ENCODE measurements at regions not wholly inside any gene's neighbourhood (a gene's known extent, or its start where the extent isn't known, plus 50 kb on each side); places are given as distances from the start of the nearest gene placed in this dataset.
"Not testable (repeated sequence)": the region's sequence is repeated elsewhere in the genome, so short reads cannot be mapped to it uniquely, and the experiment has no call there.

DNA sequence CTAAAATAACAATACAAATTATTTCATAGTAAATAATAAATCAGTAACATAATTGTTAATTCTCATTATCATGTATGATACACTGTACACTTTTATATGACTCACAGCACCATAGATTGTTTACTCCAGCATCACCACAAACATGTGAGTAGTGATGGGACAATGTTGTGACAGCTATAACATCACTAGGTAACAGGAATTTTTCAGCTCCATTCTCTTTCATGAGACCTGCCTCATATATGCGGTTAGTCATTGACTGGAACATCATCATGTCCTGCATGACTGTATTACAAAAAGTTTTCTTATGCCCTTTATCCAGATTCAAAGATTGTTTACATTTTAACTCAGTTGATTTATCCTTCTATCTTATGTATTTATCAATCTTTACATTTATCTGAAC, 1530.0 kb downstream of the PCDH18 start:
- DNase-seq = no peak

DNA sequence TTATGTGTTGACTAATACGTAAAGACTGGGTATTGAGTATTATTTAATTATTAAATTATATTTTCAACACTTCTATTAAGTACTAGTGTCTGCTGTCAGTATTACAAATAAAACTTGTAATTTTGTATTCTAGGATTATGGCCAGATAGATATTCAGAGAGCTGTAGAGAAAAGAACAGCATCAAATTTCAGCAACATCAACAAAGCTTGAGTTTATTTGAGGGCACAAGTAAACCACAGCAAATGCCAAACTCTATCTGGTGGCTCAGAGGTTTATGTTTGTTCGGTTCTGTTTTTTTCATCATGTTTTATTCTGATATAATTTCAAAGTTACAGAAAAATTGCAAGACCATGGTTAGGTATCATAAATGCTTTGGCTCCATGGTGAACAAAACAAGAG, 1530.5 kb downstream of the PCDH18 start:
- DNase-seq = no peak

DNA sequence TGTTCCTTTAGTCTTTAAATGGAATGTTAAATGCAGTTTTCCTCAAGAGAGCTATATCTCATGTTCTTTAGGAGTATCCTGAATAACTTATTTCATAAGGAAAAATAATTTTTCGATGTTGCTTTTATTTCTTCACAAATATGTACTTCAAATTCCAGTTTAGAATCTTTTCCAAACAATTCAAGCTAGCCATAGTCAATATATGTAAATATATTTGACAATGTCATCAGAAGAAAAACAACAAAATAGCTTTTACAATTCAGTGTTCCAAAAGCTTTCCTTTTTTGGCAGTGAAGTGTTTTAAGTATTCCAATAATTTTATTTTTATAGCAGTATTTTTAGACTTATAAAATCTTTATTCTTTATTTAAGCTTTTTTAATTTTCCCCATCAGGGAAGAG, 1532.0 kb downstream of the PCDH18 start:
- DNase-seq = no peak

DNA sequence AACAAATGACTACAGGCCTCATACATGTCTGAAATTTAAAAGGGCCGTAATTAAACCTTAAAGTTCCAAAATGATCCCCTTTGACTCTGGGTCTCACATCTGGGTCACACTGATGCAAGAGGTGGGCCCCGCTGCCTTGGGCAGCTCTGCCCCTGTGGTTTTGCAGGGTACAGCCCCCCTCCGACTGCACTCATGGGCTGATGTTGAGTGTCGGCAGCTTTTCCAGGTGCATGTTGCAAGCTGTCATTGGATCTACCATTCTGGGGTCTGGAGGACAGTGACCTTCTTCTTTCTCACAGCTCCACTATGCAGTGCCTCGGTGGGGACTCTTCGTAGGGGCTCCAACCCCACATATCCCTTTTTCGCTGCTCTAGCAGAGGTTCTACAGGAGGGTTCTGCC, 1537.9 kb downstream of the PCDH18 start:
- no peak for DNase-seq

DNA sequence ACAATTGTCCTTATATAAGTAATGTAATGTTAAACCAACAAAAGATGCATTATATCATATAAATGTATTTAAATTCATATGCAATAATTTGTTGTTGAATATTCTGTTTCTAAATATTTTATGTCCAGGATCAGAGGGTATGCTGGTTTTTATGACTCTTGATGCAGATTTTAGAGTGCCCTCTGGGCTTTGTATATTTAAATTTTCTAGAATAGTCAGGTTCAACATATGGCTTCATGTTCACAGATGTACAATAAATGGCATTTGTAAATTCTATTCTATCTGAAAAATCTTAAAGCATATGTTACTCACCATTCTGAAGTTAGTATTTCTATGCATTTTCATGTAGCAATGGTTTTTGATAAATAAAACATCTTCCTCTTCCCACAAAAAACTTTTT, 1555.4 kb downstream of the PCDH18 start:
- DNase-seq = no peak

DNA sequence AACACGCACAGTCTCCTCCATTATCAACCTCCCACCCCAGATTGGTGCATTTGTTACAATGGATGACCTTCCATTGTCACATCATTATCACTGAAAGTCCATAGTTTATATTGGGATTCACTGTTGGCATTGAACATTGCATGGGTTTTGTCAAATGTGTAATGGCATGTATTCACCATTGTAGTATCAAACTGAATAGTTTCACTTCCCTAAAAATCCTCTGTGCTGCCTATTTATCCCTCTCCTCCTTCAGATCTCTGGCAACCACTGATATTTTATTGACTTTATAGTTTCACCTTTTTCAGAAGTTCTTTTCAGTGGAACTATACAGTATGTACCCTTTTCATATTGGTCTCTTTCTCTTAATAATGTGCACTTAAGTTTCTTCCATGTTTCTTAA, 1565.4 kb downstream of the PCDH18 start:
- no peak for DNase-seq

DNA sequence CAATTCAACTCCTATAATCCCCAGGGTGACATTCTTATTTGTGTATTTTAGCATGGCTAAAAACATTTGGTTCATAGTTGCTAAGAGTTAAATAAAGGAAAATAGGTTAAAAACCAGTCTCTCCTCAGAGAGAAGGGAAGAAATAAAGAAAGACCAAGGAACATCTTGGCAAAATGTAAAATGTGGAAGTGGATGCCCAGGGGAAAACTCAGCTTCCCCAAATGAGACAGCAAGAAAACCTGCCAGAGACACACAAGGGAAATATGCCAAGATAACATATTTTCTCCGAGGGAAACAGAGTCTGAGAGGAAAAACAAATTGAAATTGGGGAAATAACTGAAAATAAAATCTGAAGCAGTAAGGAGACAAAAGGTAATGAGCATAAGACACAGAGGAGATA, 1569.3 kb downstream of the PCDH18 start:
- DNase-seq = no peak

DNA sequence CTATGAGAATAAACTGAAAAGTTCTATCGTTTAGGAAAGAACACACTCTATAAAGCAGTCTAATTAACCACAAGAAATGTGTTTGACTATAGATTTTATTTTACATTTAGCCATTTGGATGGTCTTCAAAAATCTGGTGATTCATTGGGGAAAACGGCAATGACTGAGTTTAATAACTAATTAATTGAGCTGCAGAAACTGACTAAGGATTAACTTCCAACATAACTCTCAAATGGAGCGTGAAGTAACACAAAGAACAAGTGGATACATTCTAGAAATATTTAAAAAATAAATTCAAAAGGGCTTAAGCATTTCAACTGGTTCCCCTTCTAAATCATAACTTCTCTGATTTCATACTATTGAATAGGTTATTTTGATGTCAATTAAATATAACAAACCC, 1582.4 kb downstream of the PCDH18 start:
- DNase-seq = no peak

DNA sequence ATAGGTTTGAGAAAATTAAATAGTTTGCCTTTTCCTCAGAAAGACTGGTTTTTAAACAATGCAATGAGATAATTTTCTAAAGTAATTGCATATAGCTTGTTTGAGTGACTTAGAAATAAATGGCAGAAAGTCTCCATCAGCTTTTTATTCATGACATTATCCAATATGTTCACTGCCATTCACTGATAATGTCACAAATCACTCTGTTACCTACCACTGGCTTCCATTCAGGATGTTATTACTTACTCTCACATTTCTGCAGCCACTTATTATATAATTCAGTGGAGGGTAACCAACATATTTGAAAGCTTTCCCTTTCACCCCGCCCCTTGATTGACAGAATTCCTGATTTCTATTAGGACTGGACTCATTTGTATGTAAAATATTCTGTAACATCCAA, 1583.5 kb downstream of the PCDH18 start:
- DNase-seq = no peak

DNA sequence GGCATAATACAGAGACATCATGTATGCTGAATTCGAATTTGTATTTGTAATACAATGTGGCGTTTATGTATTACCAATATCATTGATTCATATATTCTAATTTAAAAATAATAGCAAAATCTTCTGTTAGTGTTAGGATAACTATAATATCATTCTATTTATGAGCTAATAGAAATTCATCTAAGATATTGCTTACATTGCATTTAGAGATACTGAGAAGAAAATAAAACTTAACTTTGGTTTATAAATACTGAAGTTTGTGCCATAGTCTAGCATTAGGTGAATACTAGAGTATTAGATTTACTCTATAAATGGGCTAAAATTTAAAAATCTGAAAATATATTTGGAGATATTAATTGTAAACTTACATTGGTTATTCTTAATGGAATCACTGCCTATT, 1590.6 kb downstream of the PCDH18 start:
- DNase-seq = no peak

DNA sequence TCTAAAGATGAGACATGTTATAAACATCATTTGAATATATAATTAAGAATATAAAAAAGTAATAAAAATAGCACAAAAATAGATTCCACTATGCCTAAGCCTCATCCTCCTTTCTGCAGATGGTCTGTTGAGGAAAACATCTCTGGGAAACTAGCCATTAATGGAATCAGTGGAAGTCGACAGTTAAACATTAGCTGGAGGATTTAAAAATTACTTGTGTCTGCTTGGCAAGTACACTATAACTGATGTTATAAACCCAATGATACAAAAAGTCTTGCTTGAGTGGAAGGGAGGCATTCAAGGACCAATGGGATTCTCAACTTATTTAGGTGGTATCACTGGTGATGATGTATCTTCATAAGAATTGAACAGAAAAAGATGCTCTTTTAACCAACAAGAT, 1598.3 kb downstream of the PCDH18 start:
- DNase-seq = no peak

DNA sequence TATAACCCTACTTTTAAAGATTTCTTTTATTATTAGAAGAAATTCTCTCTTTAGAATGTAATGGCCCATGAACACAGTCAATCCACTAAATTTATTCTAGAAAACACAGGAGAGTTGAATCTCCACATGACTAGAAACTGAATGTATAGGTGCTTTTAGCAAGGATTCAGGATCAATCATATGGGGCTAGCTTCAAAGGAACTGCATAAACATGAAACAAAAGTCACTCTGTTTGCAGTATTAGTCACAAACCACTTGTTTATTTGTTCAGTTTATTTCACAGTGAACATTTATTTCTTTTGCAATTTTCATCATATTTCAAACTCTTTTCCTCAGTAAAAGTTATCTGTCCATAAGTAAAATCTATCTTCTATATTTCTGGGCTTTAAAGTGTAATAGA, 1604.6 kb downstream of the PCDH18 start:
- no peak for DNase-seq

DNA sequence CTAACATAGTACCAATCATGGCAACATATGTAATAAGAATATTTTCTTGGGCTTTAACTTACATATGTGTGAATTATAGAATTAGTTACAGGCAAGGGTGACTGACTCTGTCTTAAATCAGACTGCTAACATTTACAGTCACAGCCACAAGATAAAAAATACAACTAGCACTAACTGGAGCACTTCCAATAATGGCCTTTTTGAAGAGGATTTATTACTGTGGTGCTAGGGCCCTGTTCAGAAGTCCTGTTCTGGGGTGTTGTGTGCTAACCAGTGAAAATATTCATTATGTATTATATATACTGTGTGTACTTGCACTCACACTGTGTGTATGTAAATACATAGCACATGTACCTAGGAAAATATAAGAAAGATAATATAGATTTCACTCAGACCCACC, 1611.2 kb downstream of the PCDH18 start:
- DNase-seq = no peak

DNA sequence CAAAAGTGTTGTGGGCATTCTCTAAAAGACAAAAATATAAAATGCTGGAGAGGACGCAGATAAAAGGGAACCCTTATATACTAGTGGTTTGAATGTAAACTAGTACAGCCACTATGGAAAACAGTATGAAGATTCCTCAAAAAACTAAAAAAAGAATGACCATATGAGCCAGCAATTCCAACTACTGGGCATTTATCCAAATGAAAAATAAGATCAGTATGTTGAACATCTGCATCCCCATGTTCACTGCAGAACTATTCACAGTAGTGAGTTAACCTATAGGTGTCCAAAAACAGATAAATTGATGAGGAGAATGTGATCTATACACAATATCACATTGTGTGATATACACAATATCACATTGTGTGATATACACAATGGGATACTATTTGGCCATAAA, 1615.3 kb downstream of the PCDH18 start:
- no peak for DNase-seq

DNA sequence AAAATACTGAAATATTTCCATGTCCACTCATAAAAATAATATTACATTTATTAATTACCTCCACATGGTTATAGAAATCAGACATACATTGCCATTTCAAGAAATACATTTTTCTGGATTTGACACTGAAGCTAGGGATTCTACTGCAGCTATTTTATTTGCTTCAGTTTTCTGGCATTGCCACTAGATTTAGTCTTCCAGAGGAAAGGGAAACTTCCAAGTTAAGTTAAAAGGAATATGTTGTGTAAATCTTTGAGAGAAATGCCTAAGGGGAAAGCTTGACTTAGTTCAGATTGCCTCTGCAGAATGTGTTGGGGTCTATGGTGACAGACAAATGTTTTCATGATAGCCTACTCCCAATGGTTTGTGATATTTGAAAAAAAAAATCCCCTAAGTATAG, 1631.3 kb downstream of the PCDH18 start:
- DNase-seq = no peak

DNA sequence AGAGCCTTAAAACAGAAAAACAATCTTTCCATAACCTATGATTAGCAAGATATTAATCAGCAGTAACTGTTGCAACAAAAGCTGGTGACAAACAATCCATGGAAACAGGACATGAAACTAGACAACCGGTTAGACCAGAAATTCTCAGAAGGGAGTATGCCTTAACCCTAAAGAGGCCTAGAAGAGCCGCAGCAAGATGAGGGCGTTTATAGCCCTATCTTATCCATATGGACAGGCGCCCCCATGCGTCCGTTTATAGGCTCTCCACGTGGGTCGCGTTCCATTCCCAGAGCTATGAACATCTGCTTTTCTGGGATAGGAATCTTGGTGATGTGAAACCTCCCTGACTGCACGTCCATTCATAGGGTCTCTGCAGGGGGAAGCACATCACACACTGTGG, 1662.7 kb upstream of the PABPC4L start:
- DNase-seq = not testable (repeated sequence)

DNA sequence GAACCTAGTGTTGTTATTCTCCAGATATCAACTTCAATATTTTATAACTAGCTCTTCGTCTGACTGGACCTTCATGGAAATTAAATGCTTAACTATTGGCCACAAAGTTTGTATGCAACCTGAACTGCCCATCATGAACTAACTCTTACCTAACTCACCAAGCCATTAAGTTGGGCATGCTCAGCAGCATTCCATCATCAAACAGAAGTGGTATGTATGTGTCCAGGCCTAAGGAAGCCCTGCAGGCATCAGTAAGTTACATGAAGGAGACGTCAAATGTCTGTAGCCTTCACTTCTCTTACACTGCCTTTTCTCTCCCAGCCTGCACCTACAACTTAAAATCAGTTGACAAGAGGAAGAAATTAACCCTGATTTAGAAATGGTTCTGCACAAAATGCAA, 1639.2 kb upstream of the PABPC4L start:
- DNase-seq = no peak

DNA sequence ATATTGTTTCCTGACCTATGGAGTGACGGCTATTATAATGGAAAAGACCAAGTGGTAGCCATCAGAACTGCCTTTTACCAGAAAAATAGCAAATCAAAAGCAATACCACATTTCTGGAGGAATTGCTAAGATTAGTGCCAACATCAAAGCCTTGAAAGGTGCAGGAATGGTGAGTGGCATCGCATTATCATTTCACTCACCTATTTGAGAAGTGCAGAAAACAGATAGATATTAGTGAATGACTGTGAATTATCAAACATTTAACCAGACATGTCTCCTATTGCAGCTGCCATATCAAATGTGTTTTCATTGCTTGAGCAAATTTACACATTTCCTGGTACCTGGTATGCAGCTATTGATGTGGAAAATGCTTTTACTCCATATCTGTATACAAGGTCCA, 1638.1 kb upstream of the PABPC4L start:
- DNase-seq = no peak

DNA sequence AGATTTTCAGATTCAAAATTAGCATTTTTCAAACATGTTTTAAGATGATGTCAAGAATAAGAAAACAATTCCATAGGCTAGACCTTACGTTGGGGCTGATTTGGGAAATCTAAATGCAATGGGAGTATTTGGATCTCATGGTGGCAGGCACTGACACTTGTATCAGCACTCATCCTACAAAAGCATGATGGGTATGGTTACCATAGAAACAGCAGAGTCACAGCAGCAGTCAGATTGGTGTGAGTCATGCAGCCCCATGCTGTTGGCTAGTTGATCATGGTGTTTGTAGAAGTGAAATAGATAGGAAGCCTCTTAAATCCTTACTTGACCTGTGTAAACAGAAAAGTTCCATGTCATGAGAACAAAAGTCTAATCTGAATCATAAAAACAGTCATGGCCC, 1637.3 kb upstream of the PABPC4L start:
- no peak for DNase-seq

DNA sequence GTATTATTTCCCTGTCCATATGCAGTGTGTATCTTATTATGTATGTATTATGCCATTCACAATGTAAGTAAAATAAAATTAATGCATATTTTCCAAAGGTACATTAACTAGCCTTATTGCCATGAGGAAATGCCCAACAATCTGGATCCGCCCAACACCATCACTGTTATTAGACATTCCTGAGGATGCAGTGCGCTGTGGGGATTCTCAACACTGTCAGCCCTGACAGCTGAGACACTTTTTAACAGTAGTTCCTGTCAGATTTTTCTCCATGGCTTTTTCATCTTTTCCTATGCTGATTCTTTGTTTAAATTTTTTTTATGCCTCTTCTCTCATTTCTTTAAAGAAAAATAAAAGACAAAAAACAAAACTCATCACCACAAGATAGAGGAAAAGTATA, 1632.9 kb upstream of the PABPC4L start:
- DNase-seq = no peak

DNA sequence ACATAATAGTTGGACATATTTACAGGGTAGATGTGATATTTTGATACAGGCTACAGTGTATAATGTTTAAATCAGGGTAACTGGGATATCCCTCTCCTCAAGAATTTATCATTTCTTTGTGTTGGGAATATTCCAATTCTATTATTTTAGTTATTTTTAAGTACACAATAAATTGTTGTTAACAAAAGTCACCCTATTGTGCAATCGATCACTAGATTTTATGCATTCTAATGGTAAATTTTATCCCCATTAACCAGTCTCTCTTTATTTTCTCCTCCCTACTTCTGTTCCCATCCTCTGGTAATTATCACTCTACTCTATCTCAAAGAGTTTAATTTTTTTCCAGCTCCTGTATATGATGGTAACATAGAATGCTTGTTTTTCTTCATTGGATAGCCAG, 1631.9 kb upstream of the PABPC4L start:
- no peak for DNase-seq

DNA sequence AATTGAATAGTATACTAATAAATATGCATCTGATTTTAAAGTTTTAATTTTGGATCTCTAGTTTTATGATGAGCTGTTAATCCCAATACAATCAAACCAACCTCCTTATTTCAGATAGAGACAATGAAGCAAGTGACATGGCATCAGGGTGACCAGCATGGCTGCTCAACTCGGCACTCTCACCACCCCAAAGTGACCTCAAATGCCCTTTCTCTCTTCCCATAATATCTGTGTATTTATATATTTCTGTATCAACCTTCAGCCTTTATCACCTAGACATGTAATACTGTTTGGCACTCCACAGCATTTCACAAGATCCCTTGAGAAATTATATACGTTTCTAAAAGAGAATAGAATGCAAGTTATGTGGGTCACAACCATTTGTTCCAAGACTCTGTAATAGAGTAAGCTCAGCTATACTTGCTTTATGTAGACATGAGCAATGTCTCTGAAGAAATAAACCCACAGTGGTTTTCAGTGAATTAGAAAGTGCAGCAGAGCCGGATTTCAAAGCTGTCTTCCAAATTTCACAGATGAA, 1623.2 kb upstream of the PABPC4L start:
- DNase-seq = no peak

DNA sequence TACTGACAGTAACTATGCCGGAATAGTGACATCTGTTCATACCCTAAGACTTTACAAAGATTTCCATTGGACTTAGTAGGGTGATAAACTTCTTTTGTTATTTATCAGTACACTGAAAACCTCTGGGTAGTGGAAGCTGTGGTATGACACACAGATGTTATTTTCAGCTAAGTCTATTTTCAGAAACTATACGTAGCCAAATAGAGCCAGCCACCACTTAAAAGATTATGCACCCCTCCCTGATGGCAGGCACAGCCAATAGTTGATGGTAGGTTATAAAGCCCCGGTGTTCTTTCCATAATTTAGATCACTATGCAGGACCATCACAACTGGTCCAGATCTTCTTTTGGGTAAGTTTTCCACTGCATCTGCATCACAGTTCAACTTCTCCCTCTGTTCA, 1603.2 kb upstream of the PABPC4L start:
- DNase-seq = no peak

DNA sequence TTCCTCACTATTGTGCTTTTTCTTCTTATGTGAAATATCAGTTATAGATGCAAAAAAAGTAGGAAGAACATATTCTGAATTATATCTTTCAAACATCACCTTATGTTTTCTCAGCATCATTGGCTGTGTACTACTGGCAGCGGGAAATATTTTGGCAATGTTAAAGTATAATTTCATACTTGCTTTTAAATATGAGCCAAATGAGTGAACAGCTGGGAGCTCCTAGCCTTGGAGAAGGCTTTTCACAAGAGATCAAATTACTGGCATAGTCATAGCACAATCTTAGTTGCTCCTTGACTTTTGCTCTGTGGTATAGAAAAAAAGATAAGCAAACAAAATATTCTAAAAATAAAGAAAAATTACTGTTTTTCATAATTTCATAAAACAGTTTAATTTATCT, 1575.8 kb upstream of the PABPC4L start:
- DNase-seq = no peak

DNA sequence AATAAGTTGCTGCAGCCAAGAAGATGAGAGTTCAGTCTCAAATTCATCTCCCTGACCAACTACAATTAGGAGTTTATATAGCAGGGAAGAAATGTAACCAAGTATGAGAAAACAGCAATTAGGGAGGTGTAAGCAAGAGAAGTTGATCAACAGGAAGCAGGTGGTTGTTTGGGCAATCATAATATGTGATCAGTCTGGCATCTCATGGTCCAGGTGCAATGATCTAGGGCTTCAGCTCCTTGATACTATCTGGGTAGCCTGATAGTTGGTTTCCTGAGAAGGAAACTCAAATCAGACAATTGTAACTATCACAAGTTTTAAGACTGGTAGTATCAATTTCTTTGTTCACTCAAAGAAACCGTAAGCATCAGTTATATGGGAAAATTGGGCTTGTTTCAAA, 1574.3 kb upstream of the PABPC4L start:
- DNase-seq = no peak

DNA sequence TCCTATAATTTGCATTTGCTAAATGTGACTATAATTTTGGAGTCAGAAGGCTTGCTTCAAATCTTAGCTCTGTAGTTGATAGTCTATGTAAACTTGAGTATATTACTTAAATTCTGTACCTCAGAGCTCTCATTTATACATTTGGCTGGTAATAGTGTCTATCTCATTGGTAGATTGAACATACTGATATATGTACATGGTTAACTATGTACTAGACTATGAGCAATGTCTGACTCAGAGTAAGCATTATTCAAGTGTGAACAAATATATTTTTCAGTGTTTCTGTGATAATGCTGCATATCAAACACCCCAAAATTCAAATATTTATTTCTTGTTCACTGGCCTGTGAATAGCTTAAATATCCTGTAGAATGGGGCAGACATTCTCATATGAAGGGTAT, 1568.9 kb upstream of the PABPC4L start:
- DNase-seq = no peak

All from retina (tissue), 1 donor.